ENCODE measurements at regions not wholly inside any gene's neighbourhood (a gene's known extent, or its start where the extent isn't known, plus 50 kb on each side); places are given as distances from the start of the nearest gene placed in this dataset.

GRCh38 chr19:28019371-28019770 lies 1193.6 kb downstream of the UQCRFS1 start:
- dilution Hi-C loops (cut with MboI; ENCODE audit: extremely low pct_ligation_motif_present, low sequenced_read_pairs), result no loop called here
- Histone ChIP-seq H3K4me2 (ENCODE audit: insufficient read depth, low read length) (no peak overlapping the region), H3K9me1 (replicated peaks; ENCODE audit: control insufficient read depth, extremely low read depth, insufficient read depth, low read length) (no peaks in the 10 kb centered on the region), H3K27ac (ENCODE audit: insufficient read depth, low read depth, low read length) (no peak overlapping the region), H3K36me3 (ENCODE audit: control insufficient read depth in 2 of 2, extremely low read depth in 1 of 2, insufficient read depth in 2 of 2, low read length in 2 of 2) (no peaks in the 10 kb centered on the region), H3K9ac (replicated peaks; ENCODE audit: extremely low read depth, insufficient read depth, low read length) (no peak overlapping the region), H4K20me1 (replicated peaks; ENCODE audit: control insufficient read depth, extremely low read depth, insufficient read depth, low read length) (no peaks in the 10 kb centered on the region), H2AFZ (ENCODE audit: low read depth, low read length) (no peak overlapping the region), H3K9me3 (replicated peaks; ENCODE audit: control insufficient read depth, insufficient read depth, low read length) (no peaks in the 10 kb centered on the region), H3K4me1 (ENCODE audit: control insufficient read depth, extremely low read depth, insufficient read depth, low read length) (no peaks in the 10 kb centered on the region), H3K27me3 (ENCODE audit: control insufficient read depth in 2 of 2, insufficient read depth in 2 of 2, low read length in 2 of 2) (no peaks in the 10 kb centered on the region), H3K79me2 (ENCODE audit: control insufficient read depth, insufficient read depth, low read length) (no peaks in the 10 kb centered on the region), H3K4me3 (replicated peaks in 1 of 3; ENCODE audit: insufficient read depth in 1 of 3, low read depth in 1 of 3, low read length in 3 of 3) (no peak overlapping the region)
- no peak for FAIRE-seq
- intact Hi-C loops (cut with micrococcal nuclease), result no loop called here
- POLR2A ChIA-PET, result no interaction called here
- BruUV-seq (replicated peaks), result no TSS peak
- CTCF ChIA-PET, result no interaction called here
- TF ChIP-seq CTCF (IDR thresholded peaks at IDR 0.05; ENCODE audit: extremely low read depth in 1 of 2, insufficient read depth in 1 of 2, low read depth in 1 of 2, low read length in 2 of 2) (no peak), POLR2A (IDR thresholded peaks at IDR 0.05; ENCODE audit: low read depth, low read length) (no peak), MAX (IDR thresholded peaks at IDR 0.05; ENCODE audit: insufficient read depth, insufficient read length) (no peak), EZH2 (IDR thresholded peaks at IDR 0.05; ENCODE audit: borderline replicate concordance, low read depth, low read length, severe bottlenecking) (no peak), POLR2AphosphoS5 (IDR thresholded peaks at IDR 0.05; ENCODE audit: insufficient read depth, low read depth, low read length) (no peak), MYC (IDR thresholded peaks at IDR 0.05; ENCODE audit: low read depth, low read length) (no peak), FOS (IDR thresholded peaks at IDR 0.05; ENCODE audit: borderline replicate concordance, insufficient read depth, low read length) (no peak), JUN (IDR thresholded peaks at IDR 0.05; ENCODE audit: borderline replicate concordance, insufficient read depth, insufficient read length, low read depth) (no peak)
- no peak for DNase-seq (ENCODE audit: low read depth, low spot score)

All from endothelial cell of umbilical vein (primary cell).